H1 (cell line): ENCODE measurements at regions not wholly inside any gene's neighbourhood (a gene's known extent, or its start where the extent isn't known, plus 50 kb on each side); places are given as distances from the start of the nearest gene placed in this dataset.

ENCODE experiments used
- CTCF ChIA-PET: fragments of 300-600 bp; sonication (Branson Sonifier 250); formaldehyde crosslinking; loops from one replicate; lab custom pipeline; 2021; ENCODE audit not compliant: partially characterized antibody; lab: Charles Lee
- POLR2A ChIA-PET: fragments of 300-600 bp; sonication (Branson Sonifier 250); formaldehyde crosslinking; loops from one replicate; lab custom pipeline; 2021; ENCODE audit warnings: inconsistent platforms; ENCODE audit not compliant: partially characterized antibody; lab: Charles Lee
- DNase-seq, 2 experiments: peaks; one replicate each; pipeline versions ENCODE4 v3.0.0 to v3.0.0-alpha.2; 2010 to 2022; ENCODE audit warnings: low spot score in 2 of 2, low read depth in 1 of 2, mixed read lengths in 1 of 2
- FAIRE-seq: peaks from 2 replicates; lab custom pipeline; 2011; peaks lifted over from hg19 to GRCh38; lab: Jason Lieb, UNC
- H2AFZ ChIP-seq: 2 replicates; pipeline ENCODE4 v1.8.1; 2012; ENCODE audit warnings: low read length, inconsistent platforms
- H2AK5ac ChIP-seq: 2 replicates; pipeline ENCODE4 v1.6.1; 2013; ENCODE audit warnings: low read depth, low read length
- H2BK120ac ChIP-seq: replicated peaks from 2 replicates; pipeline ENCODE3; 2013; ENCODE audit warnings: low read depth, low read length, inconsistent platforms
- H2BK12ac ChIP-seq: 2 replicates; pipeline ENCODE4 v1.6.1; 2013; ENCODE audit warnings: low read depth, low read length
- H2BK15ac ChIP-seq: 2 replicates; pipeline ENCODE4 v1.6.1; 2013; ENCODE audit warnings: low read length
- H2BK20ac ChIP-seq: 2 replicates; pipeline ENCODE4 v1.6.1; 2013; ENCODE audit warnings: low read length
- H2BK5ac ChIP-seq: 2 replicates; pipeline ENCODE4 v1.6.1; 2013; ENCODE audit warnings: low read depth, low read length
- H3K14ac ChIP-seq: 2 replicates; pipeline ENCODE4 v1.6.1; 2013; ENCODE audit warnings: inconsistent platforms; ENCODE audit not compliant: insufficient read length
- H3K18ac ChIP-seq: 2 replicates; pipeline ENCODE4 v1.6.1; 2013; ENCODE audit warnings: low read length; ENCODE audit errors: extremely low read depth
- H3K23ac ChIP-seq: 2 replicates; pipeline ENCODE4 v1.6.1; 2013; ENCODE audit warnings: inconsistent platforms; ENCODE audit not compliant: insufficient read length
- H3K23me2 ChIP-seq: 2 replicates; pipeline ENCODE4 v1.6.1; 2013; ENCODE audit warnings: low read depth, low read length
- H3K27ac ChIP-seq: 2 replicates; pipeline ENCODE4 v1.6.1; 2011; ENCODE audit warnings: low read depth, low read length, inconsistent platforms
- H3K27me3 ChIP-seq, 4 experiments: replicated peaks in 1 of 4; 1 replicate in 1 of 4; 2 replicates in 3 of 4; pipeline versions ENCODE4 v1.6.1 to v1.8.1; 2011 to 2013; ENCODE audit warnings: low read length in 3 of 4, mild to moderate bottlenecking in 3 of 4, inconsistent platforms in 2 of 4, mixed read lengths in 2 of 4, moderate library complexity in 1 of 4; ENCODE audit not compliant: control insufficient read depth in 3 of 4, insufficient read depth in 3 of 4; ENCODE audit errors: extremely low read depth in 1 of 4
- H3K36me3 ChIP-seq, 4 experiments: 2 replicates each; pipeline versions ENCODE4 v1.6.1 to v1.8.1; 2011 to 2013; ENCODE audit warnings: mild to moderate bottlenecking in 4 of 4, low read length in 3 of 4, moderate library complexity in 2 of 4, control low read depth in 1 of 4, inconsistent platforms in 1 of 4; ENCODE audit not compliant: insufficient read depth in 4 of 4, control insufficient read depth in 2 of 4
- H3K4ac ChIP-seq: replicated peaks from 2 replicates; pipeline ENCODE3; 2013; ENCODE audit warnings: low read length, low read depth, mixed read lengths, inconsistent platforms; ENCODE audit not compliant: insufficient read length
- H3K4me1 ChIP-seq, 4 experiments: replicated peaks in 1 of 4; 1 replicate in 1 of 4; 2 replicates in 3 of 4; pipeline versions ENCODE4 v1.6.1 to v1.8.1; 2011 to 2013; ENCODE audit warnings: low read length in 3 of 4, inconsistent platforms in 2 of 4, mixed read lengths in 1 of 4; ENCODE audit not compliant: insufficient read depth in 4 of 4, control insufficient read depth in 3 of 4
- H3K4me2 ChIP-seq, 2 experiments: 2 replicates each; pipeline versions ENCODE4 v1.6.1 to v1.8.1; 2011 to 2013; ENCODE audit warnings: low read depth in 2 of 2, low read length in 2 of 2, control low read depth in 1 of 2, inconsistent platforms in 1 of 2, mild to moderate bottlenecking in 1 of 2; ENCODE audit not compliant: insufficient read depth in 1 of 2
- H3K4me3 ChIP-seq, 4 experiments: fragments of 200-600, 300-600 bp in 1 of 4; sonication (generic), shearing (Covaris generic), sonication (Bioruptor Twin) in 1 of 4; 2 replicates each; pipeline versions ENCODE4 v1.5.1 to v1.8.1; 2011 to 2016; ENCODE audit warnings: low read length in 4 of 4, low read depth in 3 of 4, control low read depth in 2 of 4, inconsistent platforms in 2 of 4, mild to moderate bottlenecking in 2 of 4, mixed read lengths in 1 of 4, moderate library complexity in 1 of 4; ENCODE audit not compliant: insufficient read depth in 2 of 4; ENCODE audit errors: extremely low read depth in 1 of 4
- H3K56ac ChIP-seq: replicated peaks from 2 replicates; pipeline ENCODE3; 2013; ENCODE audit warnings: low read depth, mild to moderate bottlenecking, mixed read lengths, low read length, inconsistent platforms; ENCODE audit not compliant: insufficient read length
- H3K79me1 ChIP-seq: 2 replicates; pipeline ENCODE4 v1.6.1; 2013; ENCODE audit warnings: low read depth, low read length, control low read depth
- H3K79me2 ChIP-seq, 2 experiments: 2 replicates each; pipeline versions ENCODE4 v1.6.1 to v1.8.1; 2012 to 2013; ENCODE audit warnings: low read length in 2 of 2, mild to moderate bottlenecking in 2 of 2, inconsistent platforms in 1 of 2; ENCODE audit not compliant: insufficient read depth in 2 of 2, control insufficient read depth in 1 of 2
- H3K9ac ChIP-seq, 4 experiments: replicated peaks in 1 of 4; 1 replicate in 1 of 4; 2 replicates in 3 of 4; pipeline versions ENCODE4 v1.6.1 to v1.8.1; 2011 to 2013; ENCODE audit warnings: low read depth in 3 of 4, low read length in 3 of 4, control low read depth in 2 of 4, mild to moderate bottlenecking in 2 of 4, moderate library complexity in 2 of 4, inconsistent platforms in 1 of 4; ENCODE audit errors: extremely low read depth in 1 of 4
- H3K9me3 ChIP-seq, 2 experiments: 2 replicates each; pipeline versions ENCODE4 v1.6.1 to v1.8.1; 2012 to 2013; ENCODE audit warnings: mild to moderate bottlenecking in 2 of 2, moderate library complexity in 2 of 2, control low read depth in 1 of 2, inconsistent platforms in 1 of 2, low read depth in 1 of 2, low read length in 1 of 2, mixed read lengths in 1 of 2; ENCODE audit not compliant: insufficient read depth in 2 of 2
- H4K20me1 ChIP-seq, 2 experiments: replicated peaks in 1 of 2; 2 replicates each; pipeline versions ENCODE3 to v1.8.1; 2011 to 2013; ENCODE audit warnings: inconsistent platforms in 2 of 2, low read length in 2 of 2, mild to moderate bottlenecking in 1 of 2; ENCODE audit not compliant: insufficient read depth in 2 of 2, control insufficient read depth in 1 of 2
- H4K5ac ChIP-seq: 2 replicates; pipeline ENCODE4 v1.6.1; 2013; ENCODE audit warnings: low read length, low read depth, mixed read lengths, inconsistent platforms; ENCODE audit not compliant: insufficient read length
- H4K8ac ChIP-seq: 2 replicates; pipeline ENCODE4 v1.8.0; 2013; ENCODE audit warnings: mild to moderate bottlenecking, moderate library complexity, low read length, inconsistent platforms; ENCODE audit not compliant: insufficient read depth; ENCODE audit errors: extremely low read depth
- H4K91ac ChIP-seq: replicated peaks from 2 replicates; pipeline ENCODE3; 2013; ENCODE audit warnings: low read length, mixed read lengths, inconsistent platforms; ENCODE audit not compliant: insufficient read length
- CEBPB ChIP-seq: IDR thresholded peaks from 2 replicates; pipeline ENCODE4 v1.6.1; 2012; ENCODE audit warnings: low read depth, low read length
- CREB1 ChIP-seq: IDR thresholded peaks from 2 replicates; pipeline ENCODE4 v1.6.1; 2012; ENCODE audit warnings: inconsistent platforms
- EGR1 ChIP-seq: IDR thresholded peaks from 2 replicates; pipeline ENCODE4 v1.6.1; 2011; ENCODE audit warnings: low read depth, low read length, borderline replicate concordance
- EP300 ChIP-seq, 2 experiments: IDR thresholded peaks; 1 replicate in 1 of 2; 2 replicates in 1 of 2; pipeline ENCODE4 v1.6.1; 2011 to 2012; ENCODE audit warnings: low read depth in 2 of 2, low read length in 2 of 2, mild to moderate bottlenecking in 2 of 2, borderline replicate concordance in 1 of 2, inconsistent platforms in 1 of 2, moderate library complexity in 1 of 2
- KDM5A ChIP-seq: fragments of 200-600 bp; IDR thresholded peaks from 2 replicates; pipeline ENCODE4 v1.7.1; 2012; ENCODE audit warnings: mild to moderate bottlenecking, low read length, inconsistent platforms, mixed read lengths
- MAFK ChIP-seq: IDR thresholded peaks from 2 replicates; pipeline ENCODE4 v1.6.1; 2012; ENCODE audit warnings: low read depth, mild to moderate bottlenecking, improper control_type of control experiment, low read length
- PHF8 ChIP-seq: fragments of 200-600 bp; sonication (generic); conservative IDR thresholded peaks from 2 replicates; pipeline ENCODE4 v1.7.1; 2012; ENCODE audit warnings: low read depth, mild to moderate bottlenecking, inconsistent platforms, low read length, moderate library complexity
- POLR2AphosphoS5 ChIP-seq: IDR thresholded peaks from 2 replicates; pipeline ENCODE4 v1.6.1; 2011; ENCODE audit warnings: low read depth, low read length
- RAD21 ChIP-seq, 2 experiments: IDR thresholded peaks in 1 of 2; conservative IDR thresholded peaks in 1 of 2; 2 replicates each; pipeline ENCODE4 v1.6.1; 2011; ENCODE audit warnings: low read depth in 2 of 2, low read length in 2 of 2, improper control_type of control experiment in 1 of 2, inconsistent platforms in 1 of 2, mild to moderate bottlenecking in 1 of 2, moderate library complexity in 1 of 2
- TBP ChIP-seq: IDR thresholded peaks from 2 replicates; pipeline ENCODE4 v1.6.1; 2011; ENCODE audit warnings: low read depth, low read length, improper control_type of control experiment
- YY1 ChIP-seq: IDR thresholded peaks from 2 replicates; pipeline ENCODE4 v1.6.1; 2011; ENCODE audit warnings: low read depth, mild to moderate bottlenecking, low read length
- WGBS, 2 experiments: shearing (Covaris generic) in 1 of 2; methylation state at CpG; one replicate each; pipeline versions ENCODE4 v1.1.6 to v1.1.7; 2013 to 2015; ENCODE audit warnings: low lambda C conversion rate in 2 of 2, mixed read lengths in 2 of 2, inconsistent platforms in 1 of 2, low coverage in 1 of 2, missing lambda C conversion rate in 1 of 2; ENCODE audit not compliant: insufficient replicate concordance in 2 of 2, insufficient coverage in 1 of 2, insufficient read length in 1 of 2; ENCODE audit errors: extremely low coverage in 1 of 2, missing lambda C conversion rate in 1 of 2; 5-methylcytosine and 5-hydroxymethylcytosine counted together
- TF ChIP-seq, protein P1 (sequence below): IDR thresholded peaks from 2 replicates; pipeline ENCODE4 v1.6.1; 2012; ENCODE audit warnings: inconsistent platforms
- TF ChIP-seq, protein P2 (sequence below): IDR thresholded peaks from 2 replicates; pipeline ENCODE4 v1.6.1; 2011; ENCODE audit warnings: low read length, improper control_type of control experiment

DNA sequence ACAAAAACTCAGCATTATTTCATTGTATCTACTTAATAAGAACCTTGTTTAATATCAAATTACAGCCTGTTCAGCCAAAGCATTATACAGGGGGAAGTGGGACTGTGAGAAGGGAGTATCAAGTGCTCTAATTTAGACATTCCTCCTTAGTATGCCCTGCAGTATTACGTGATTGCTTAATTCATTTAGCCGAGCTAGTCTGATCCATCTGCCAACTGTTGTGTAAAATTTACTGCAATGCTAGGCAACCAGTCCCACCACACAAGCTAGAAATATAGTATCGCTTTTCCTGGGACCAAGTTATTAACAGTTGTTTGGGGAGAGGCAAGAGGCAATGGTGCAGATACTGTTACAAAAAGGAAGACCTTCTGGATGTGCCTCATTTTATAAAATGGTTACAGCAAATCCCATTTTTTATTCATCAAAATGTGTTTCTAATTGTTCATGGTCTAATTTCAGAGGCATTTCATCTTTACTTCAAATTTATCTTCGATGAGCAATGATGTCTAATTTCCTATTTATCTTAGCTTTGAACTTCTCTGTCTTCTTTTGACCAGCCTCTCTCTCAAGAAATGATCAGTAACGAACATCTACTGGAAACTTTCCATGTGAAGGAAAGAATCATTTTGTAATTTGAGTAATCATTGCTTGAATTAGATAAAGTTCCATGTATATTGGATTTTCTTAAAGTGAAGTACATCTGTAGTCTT is 283.3 kb downstream of the DUSP10 start:
- H3K4me2 ChIP-seq = no peak overlapping the region
- no peak for FAIRE-seq
- TF ChIP-seq CREB1 (no peak), EGR1 (no peak), RAD21 (IDR thresholded peaks at IDR 0.05 in 1 of 2, conservative IDR thresholded peaks at IDR 0.05 in 1 of 2; ENCODE audit: low read depth in 2 of 2, low read length in 2 of 2) (no peak), EP300 (IDR thresholded peaks at IDR 0.05; ENCODE audit: borderline replicate concordance in 1 of 2, low read depth in 2 of 2, low read length in 2 of 2) (no peak), PHF8 (no peak), POLR2AphosphoS5 (no peak), KDM5A (no peak), YY1 (no peak), MAFK (no peak), TBP (no peak), CEBPB (no peak)
- TF ChIP-seq, protein P1, sequence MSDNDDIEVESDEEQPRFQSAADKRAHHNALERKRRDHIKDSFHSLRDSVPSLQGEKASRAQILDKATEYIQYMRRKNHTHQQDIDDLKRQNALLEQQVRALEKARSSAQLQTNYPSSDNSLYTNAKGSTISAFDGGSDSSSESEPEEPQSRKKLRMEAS = no peak
- TF ChIP-seq, protein P2, sequence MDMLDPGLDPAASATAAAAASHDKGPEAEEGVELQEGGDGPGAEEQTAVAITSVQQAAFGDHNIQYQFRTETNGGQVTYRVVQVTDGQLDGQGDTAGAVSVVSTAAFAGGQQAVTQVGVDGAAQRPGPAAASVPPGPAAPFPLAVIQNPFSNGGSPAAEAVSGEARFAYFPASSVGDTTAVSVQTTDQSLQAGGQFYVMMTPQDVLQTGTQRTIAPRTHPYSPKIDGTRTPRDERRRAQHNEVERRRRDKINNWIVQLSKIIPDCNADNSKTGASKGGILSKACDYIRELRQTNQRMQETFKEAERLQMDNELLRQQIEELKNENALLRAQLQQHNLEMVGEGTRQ = no peak

More for the DNA sequence above, 283.3 kb downstream of the DUSP10 start:
- H4K8ac ChIP-seq = no peak overlapping the region
- no peak overlapping the region for H2AK5ac ChIP-seq
- ChIA-PET POLR2A (no interaction called here), CTCF (interaction anchor here (1.0 to 1.1 kb wide), 4 partner anchors 10 to 195 kb away, joined by 3 to 5 read pairs (median 4); no protein-coding TSS in a partner anchor)
- H3K27ac ChIP-seq = no peak overlapping the region
- H2BK12ac ChIP-seq = no peak overlapping the region
- H3K23ac ChIP-seq = no peak overlapping the region
- H3K79me1 ChIP-seq = no peaks in the 10 kb centered on the region
- DNase-seq = no peak
- no peak overlapping the region for H3K56ac ChIP-seq
- H3K4me3 ChIP-seq = no peak overlapping the region
- H4K20me1 ChIP-seq = no peaks in the 10 kb centered on the region
- no peaks in the 10 kb centered on the region for H3K23me2 ChIP-seq
- no peaks in the 10 kb centered on the region for H3K4me1 ChIP-seq
- H3K27me3 ChIP-seq = no peaks in the 10 kb centered on the region
- H3K9ac ChIP-seq = no peak overlapping the region
- 99% methylated on average over 5 of the region's 5 CpGs; no CpG with 5 or more reads in 1 of the 2 experiments for WGBS, 2 experiments
- no peak overlapping the region for H3K4ac ChIP-seq
- H3K36me3 ChIP-seq = no peaks in the 10 kb centered on the region
- no peak overlapping the region for H4K5ac ChIP-seq
- H2BK20ac ChIP-seq = no peak overlapping the region
- H2BK5ac ChIP-seq = no peak overlapping the region
- H2BK120ac ChIP-seq = no peak overlapping the region
- H3K18ac ChIP-seq = no peak overlapping the region
- H2BK15ac ChIP-seq = no peak overlapping the region
- H2AFZ ChIP-seq = peak overlapping the region; percentile 54
- H3K14ac ChIP-seq = no peak overlapping the region
- H3K79me2 ChIP-seq = no peaks in the 10 kb centered on the region
- no peak overlapping the region for H4K91ac ChIP-seq
- no peaks in the 10 kb centered on the region for H3K9me3 ChIP-seq
